Right atrium auricular region (tissue), 2 donors: ENCODE measurements at regions not wholly inside any gene's neighbourhood (a gene's known extent, or its start where the extent isn't known, plus 50 kb on each side); places are given as distances from the start of the nearest gene placed in this dataset.

ENCODE experiments used
- DNase-seq: peaks from one replicate; pipeline ENCODE4 v3.0.0-alpha.2; 2019; ENCODE audit warnings: low spot score
- H3K27ac ChIP-seq, 2 donors: fragments of 200-600 bp; sonication (generic); 1 replicate in 1 of 2; 2 replicates in 1 of 2; pipeline ENCODE4 v1.5.1; 2016 to 2019
- H3K27me3 ChIP-seq, 2 donors: fragments of 200-600 bp; sonication (generic); one replicate each; pipeline versions ENCODE4 v1.5.1 to v1.6.0; 2017 to 2019
- H3K36me3 ChIP-seq: fragments of 200-600 bp; sonication (generic); one replicate; pipeline ENCODE4 v1.5.1; 2016
- H3K4me1 ChIP-seq, 2 donors: fragments of 200-600 bp; sonication (generic); one replicate each; pipeline versions ENCODE4 v1.5.1 to v1.6.0; 2017 to 2019
- H3K4me3 ChIP-seq, 2 donors: fragments of 200-600 bp; sonication (generic); 1 replicate in 1 of 2; 2 replicates in 1 of 2; pipeline ENCODE4 v1.5.1; 2017 to 2019; ENCODE audit warnings: mild to moderate bottlenecking in 1 of 2, moderate library complexity in 1 of 2
- H3K9me3 ChIP-seq, 2 donors: fragments of 200-600 bp; sonication (generic); one replicate each; pipeline ENCODE4 v1.5.1; 2019
- CTCF ChIP-seq, 2 donors: fragments of 200-600 bp; sonication (generic); IDR thresholded peaks; one replicate each; pipeline ENCODE4 v1.5.1; 2019; ENCODE audit warnings: antibody characterized with exemption in 2 of 2

- no peak for TF ChIP-seq CTCF (IDR thresholded peaks at IDR 0.05)
- DNase-seq: peak; percentile 34
- H3K27ac ChIP-seq: no peak overlapping the region
- no peak overlapping the region for H3K4me3 ChIP-seq
- no peaks in the 10 kb centered on the region for H3K36me3 ChIP-seq
- H3K9me3 ChIP-seq: peaks cover 0 to 30% of the 10 kb centered on the region in 2 donors
- H3K27me3 ChIP-seq: no peaks in the 10 kb centered on the region
- no peaks in the 10 kb centered on the region for H3K4me1 ChIP-seq
These were observed 231.3 kb downstream of the FOXD2 start for GRCh38 chr1:47669081-47669585.

- DNase-seq: no peak
- Histone ChIP-seq H3K9me3 (peaks cover 0 to 30% of the 10 kb centered on the region in 2 donors), H3K4me3 (no peak overlapping the region), H3K4me1 (no peaks in the 10 kb centered on the region), H3K36me3 (no peaks in the 10 kb centered on the region), H3K27ac (no peak overlapping the region), H3K27me3 (no peaks in the 10 kb centered on the region)
- no peak for TF ChIP-seq CTCF (IDR thresholded peaks at IDR 0.05)
These were observed 234.8 kb downstream of the FOXD2 start for GRCh38 chr1:47672622-47673021.

- peaks cover 0 to 30% of the 10 kb centered on the region in 2 donors for H3K9me3 ChIP-seq
- TF ChIP-seq CTCF (IDR thresholded peaks at IDR 0.05): no peak
- H3K36me3 ChIP-seq: no peaks in the 10 kb centered on the region
- DNase-seq: no peak
- no peak overlapping the region for H3K4me3 ChIP-seq
- no peak overlapping the region for H3K27ac ChIP-seq
- no peaks in the 10 kb centered on the region for H3K27me3 ChIP-seq
- H3K4me1 ChIP-seq: no peaks in the 10 kb centered on the region
These were observed 236.3 kb downstream of the FOXD2 start for GRCh38 chr1:47674189-47674588.

- no peaks in the 10 kb centered on the region for H3K36me3 ChIP-seq
- peaks cover 0 to 30% of the 10 kb centered on the region in 2 donors for H3K9me3 ChIP-seq
- no peaks in the 10 kb centered on the region for H3K27me3 ChIP-seq
- TF ChIP-seq CTCF (IDR thresholded peaks at IDR 0.05): no peak
- no peak overlapping the region for H3K27ac ChIP-seq
- H3K4me3 ChIP-seq: no peak overlapping the region
- peak; percentile 13 for DNase-seq
- no peaks in the 10 kb centered on the region for H3K4me1 ChIP-seq
These were observed 237.3 kb downstream of the FOXD2 start for GRCh38 chr1:47675047-47675675.

GRCh38 chr1:47675721-47676120 is 237.9 kb downstream of the FOXD2 start:
- Histone ChIP-seq H3K27me3 (no peaks in the 10 kb centered on the region), H3K27ac (no peak overlapping the region), H3K9me3 (peaks cover 0 to 30% of the 10 kb centered on the region in 2 donors), H3K36me3 (no peaks in the 10 kb centered on the region), H3K4me1 (no peaks in the 10 kb centered on the region), H3K4me3 (no peak overlapping the region)
- peak; percentile 23 for DNase-seq
- no peak for TF ChIP-seq CTCF (IDR thresholded peaks at IDR 0.05)
